ENCODE measurements at regions not wholly inside any gene's neighbourhood (a gene's known extent, or its start where the extent isn't known, plus 50 kb on each side); places are given as distances from the start of the nearest gene placed in this dataset.

DNA sequence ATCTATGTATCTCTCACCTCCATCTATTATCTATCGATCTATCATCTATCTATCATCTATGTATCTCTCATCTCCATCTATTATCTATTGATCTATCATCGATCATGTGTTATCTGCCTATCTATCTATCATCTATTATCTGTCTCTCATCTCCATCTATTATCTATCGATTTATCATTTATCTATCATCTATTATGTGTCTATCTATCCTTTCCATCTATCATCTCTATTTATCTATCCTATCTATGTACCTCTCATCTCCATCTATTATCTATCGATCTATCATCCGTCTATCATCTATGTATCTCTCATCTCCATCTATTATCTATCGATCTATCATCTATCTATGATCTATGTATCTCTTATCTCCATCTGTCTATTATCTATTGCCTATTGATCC, 188.1 kb downstream of the ASMT start:
- DNase-seq (ENCODE audit: low spot score) (no peak), ATAC-seq (no peak)
- no peak overlapping the region for H3K27ac Mint-ChIP-seq
- H3K4me3 Mint-ChIP-seq: no peak overlapping the region
- H3K27me3 Mint-ChIP-seq (ENCODE audit: low read depth): no peaks in the 10 kb centered on the region
- H3K36me3 Mint-ChIP-seq: no peaks in the 10 kb centered on the region
- H3K4me1 Mint-ChIP-seq: peaks cover 8% of the 10 kb centered on the region
- TF ChIP-seq, protein P1, sequence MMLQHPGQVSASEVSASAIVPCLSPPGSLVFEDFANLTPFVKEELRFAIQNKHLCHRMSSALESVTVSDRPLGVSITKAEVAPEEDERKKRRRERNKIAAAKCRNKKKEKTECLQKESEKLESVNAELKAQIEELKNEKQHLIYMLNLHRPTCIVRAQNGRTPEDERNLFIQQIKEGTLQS (CRISPR knock-in tag; conservative IDR thresholded peaks at IDR 0.05): no peak
- TF ChIP-seq MXD4 (CRISPR knock-in tag; IDR thresholded peaks at IDR 0.05; ENCODE audit: borderline replicate concordance) (no peak), NR3C1 (CRISPR knock-in tag; conservative IDR thresholded peaks at IDR 0.05; ENCODE audit: low read depth) (no peak), FOXP1 (CRISPR knock-in tag; IDR thresholded peaks at IDR 0.05; ENCODE audit: borderline replicate concordance) (no peak), JAZF1 (CRISPR knock-in tag; IDR thresholded peaks at IDR 0.05) (no peak), SOX15 (CRISPR knock-in tag; IDR thresholded peaks at IDR 0.05) (no peak), OVOL2 (CRISPR knock-in tag; IDR thresholded peaks at IDR 0.05; ENCODE audit: borderline replicate concordance) (no peak), ZNF396 (CRISPR knock-in tag; IDR thresholded peaks at IDR 0.05; ENCODE audit: borderline replicate concordance) (no peak), ESRRA (CRISPR knock-in tag; IDR thresholded peaks at IDR 0.05; ENCODE audit: borderline replicate concordance) (no peak)
- TF ChIP-seq, protein P2, sequence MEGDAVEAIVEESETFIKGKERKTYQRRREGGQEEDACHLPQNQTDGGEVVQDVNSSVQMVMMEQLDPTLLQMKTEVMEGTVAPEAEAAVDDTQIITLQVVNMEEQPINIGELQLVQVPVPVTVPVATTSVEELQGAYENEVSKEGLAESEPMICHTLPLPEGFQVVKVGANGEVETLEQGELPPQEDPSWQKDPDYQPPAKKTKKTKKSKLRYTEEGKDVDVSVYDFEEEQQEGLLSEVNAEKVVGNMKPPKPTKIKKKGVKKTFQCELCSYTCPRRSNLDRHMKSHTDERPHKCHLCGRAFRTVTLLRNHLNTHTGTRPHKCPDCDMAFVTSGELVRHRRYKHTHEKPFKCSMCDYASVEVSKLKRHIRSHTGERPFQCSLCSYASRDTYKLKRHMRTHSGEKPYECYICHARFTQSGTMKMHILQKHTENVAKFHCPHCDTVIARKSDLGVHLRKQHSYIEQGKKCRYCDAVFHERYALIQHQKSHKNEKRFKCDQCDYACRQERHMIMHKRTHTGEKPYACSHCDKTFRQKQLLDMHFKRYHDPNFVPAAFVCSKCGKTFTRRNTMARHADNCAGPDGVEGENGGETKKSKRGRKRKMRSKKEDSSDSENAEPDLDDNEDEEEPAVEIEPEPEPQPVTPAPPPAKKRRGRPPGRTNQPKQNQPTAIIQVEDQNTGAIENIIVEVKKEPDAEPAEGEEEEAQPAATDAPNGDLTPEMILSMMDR (IDR thresholded peaks at IDR 0.05): no peak
- TF ChIP-seq, protein P3, sequence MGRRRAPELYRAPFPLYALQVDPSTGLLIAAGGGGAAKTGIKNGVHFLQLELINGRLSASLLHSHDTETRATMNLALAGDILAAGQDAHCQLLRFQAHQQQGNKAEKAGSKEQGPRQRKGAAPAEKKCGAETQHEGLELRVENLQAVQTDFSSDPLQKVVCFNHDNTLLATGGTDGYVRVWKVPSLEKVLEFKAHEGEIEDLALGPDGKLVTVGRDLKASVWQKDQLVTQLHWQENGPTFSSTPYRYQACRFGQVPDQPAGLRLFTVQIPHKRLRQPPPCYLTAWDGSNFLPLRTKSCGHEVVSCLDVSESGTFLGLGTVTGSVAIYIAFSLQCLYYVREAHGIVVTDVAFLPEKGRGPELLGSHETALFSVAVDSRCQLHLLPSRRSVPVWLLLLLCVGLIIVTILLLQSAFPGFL (CRISPR knock-in tag; IDR thresholded peaks at IDR 0.05; ENCODE audit: borderline replicate concordance): no peak
- TF ChIP-seq, protein P4, sequence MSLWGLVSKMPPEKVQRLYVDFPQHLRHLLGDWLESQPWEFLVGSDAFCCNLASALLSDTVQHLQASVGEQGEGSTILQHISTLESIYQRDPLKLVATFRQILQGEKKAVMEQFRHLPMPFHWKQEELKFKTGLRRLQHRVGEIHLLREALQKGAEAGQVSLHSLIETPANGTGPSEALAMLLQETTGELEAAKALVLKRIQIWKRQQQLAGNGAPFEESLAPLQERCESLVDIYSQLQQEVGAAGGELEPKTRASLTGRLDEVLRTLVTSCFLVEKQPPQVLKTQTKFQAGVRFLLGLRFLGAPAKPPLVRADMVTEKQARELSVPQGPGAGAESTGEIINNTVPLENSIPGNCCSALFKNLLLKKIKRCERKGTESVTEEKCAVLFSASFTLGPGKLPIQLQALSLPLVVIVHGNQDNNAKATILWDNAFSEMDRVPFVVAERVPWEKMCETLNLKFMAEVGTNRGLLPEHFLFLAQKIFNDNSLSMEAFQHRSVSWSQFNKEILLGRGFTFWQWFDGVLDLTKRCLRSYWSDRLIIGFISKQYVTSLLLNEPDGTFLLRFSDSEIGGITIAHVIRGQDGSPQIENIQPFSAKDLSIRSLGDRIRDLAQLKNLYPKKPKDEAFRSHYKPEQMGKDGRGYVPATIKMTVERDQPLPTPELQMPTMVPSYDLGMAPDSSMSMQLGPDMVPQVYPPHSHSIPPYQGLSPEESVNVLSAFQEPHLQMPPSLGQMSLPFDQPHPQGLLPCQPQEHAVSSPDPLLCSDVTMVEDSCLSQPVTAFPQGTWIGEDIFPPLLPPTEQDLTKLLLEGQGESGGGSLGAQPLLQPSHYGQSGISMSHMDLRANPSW (CRISPR knock-in tag; conservative IDR thresholded peaks at IDR 0.05; ENCODE audit: low read depth): no peak
- TF ChIP-seq, protein P5, sequence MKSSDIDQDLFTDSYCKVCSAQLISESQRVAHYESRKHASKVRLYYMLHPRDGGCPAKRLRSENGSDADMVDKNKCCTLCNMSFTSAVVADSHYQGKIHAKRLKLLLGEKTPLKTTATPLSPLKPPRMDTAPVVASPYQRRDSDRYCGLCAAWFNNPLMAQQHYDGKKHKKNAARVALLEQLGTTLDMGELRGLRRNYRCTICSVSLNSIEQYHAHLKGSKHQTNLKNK (CRISPR knock-in tag; IDR thresholded peaks at IDR 0.05): no peak
- H3K9me3 Mint-ChIP-seq: no peaks in the 10 kb centered on the region
- CTCF ChIA-PET: no interaction called here
- POLR2A ChIA-PET: no interaction called here

DNA sequence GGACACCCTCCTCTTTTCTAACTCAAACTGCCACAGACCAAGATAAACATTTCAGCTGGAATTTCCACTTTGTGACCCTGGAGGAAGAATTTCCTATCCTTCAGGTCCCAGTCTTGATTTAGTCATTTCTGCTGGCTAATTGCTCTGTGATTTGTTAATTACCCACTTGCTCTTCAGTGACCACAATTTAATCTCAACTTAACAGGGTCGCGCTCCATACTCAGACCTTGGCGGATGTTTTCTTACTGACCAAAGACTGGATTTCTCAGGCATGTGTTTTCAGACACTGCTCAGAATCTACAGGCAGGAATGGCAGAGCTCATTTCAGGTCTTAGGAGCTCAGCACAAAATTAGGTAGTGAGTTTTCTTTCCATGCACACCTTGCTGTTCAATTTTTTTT, 188.9 kb downstream of the ASMT start:
- POLR2A ChIA-PET: no interaction called here

More for the DNA sequence above, 188.9 kb downstream of the ASMT start:
- no peaks in the 10 kb centered on the region for H3K27me3 Mint-ChIP-seq (ENCODE audit: low read depth)
- no peaks in the 10 kb centered on the region for H3K36me3 Mint-ChIP-seq
- ATAC-seq: no peak
- peaks cover 8% of the 10 kb centered on the region for H3K4me1 Mint-ChIP-seq
- no peak overlapping the region for H3K27ac Mint-ChIP-seq
- no peak for TF ChIP-seq GRHL2 (CRISPR knock-in tag; IDR thresholded peaks at IDR 0.05; ENCODE audit: insufficient replicate concordance, severe bottlenecking)
- TF ChIP-seq ZNF263 (CRISPR knock-in tag; IDR thresholded peaks at IDR 0.05; ENCODE audit: low read depth): no peak
- no peak for TF ChIP-seq ELF4 (CRISPR knock-in tag; IDR thresholded peaks at IDR 0.05; ENCODE audit: low read depth)
- TF ChIP-seq GABPB1 (CRISPR knock-in tag; IDR thresholded peaks at IDR 0.05): no peak
- TF ChIP-seq, protein P2 (IDR thresholded peaks at IDR 0.05): no peak
- no peak for TF ChIP-seq JAZF1 (CRISPR knock-in tag; IDR thresholded peaks at IDR 0.05)
- no peak for TF ChIP-seq CBFB (CRISPR knock-in tag; IDR thresholded peaks at IDR 0.05; ENCODE audit: low read depth)
- TF ChIP-seq, protein P6, sequence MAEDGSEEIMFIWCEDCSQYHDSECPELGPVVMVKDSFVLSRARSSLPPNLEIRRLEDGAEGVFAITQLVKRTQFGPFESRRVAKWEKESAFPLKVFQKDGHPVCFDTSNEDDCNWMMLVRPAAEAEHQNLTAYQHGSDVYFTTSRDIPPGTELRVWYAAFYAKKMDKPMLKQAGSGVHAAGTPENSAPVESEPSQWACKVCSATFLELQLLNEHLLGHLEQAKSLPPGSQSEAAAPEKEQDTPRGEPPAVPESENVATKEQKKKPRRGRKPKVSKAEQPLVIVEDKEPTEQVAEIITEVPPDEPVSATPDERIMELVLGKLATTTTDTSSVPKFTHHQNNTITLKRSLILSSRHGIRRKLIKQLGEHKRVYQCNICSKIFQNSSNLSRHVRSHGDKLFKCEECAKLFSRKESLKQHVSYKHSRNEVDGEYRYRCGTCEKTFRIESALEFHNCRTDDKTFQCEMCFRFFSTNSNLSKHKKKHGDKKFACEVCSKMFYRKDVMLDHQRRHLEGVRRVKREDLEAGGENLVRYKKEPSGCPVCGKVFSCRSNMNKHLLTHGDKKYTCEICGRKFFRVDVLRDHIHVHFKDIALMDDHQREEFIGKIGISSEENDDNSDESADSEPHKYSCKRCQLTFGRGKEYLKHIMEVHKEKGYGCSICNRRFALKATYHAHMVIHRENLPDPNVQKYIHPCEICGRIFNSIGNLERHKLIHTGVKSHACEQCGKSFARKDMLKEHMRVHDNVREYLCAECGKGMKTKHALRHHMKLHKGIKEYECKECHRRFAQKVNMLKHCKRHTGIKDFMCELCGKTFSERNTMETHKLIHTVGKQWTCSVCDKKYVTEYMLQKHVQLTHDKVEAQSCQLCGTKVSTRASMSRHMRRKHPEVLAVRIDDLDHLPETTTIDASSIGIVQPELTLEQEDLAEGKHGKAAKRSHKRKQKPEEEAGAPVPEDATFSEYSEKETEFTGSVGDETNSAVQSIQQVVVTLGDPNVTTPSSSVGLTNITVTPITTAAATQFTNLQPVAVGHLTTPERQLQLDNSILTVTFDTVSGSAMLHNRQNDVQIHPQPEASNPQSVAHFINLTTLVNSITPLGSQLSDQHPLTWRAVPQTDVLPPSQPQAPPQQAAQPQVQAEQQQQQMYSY (CRISPR knock-in tag; IDR thresholded peaks at IDR 0.05): no peak
- TF ChIP-seq SMAD4 (CRISPR knock-in tag; IDR thresholded peaks at IDR 0.05): no peak
- TF ChIP-seq, protein P7, sequence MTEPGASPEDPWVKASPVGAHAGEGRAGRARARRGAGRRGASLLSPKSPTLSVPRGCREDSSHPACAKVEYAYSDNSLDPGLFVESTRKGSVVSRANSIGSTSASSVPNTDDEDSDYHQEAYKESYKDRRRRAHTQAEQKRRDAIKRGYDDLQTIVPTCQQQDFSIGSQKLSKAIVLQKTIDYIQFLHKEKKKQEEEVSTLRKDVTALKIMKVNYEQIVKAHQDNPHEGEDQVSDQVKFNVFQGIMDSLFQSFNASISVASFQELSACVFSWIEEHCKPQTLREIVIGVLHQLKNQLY (CRISPR knock-in tag; IDR thresholded peaks at IDR 0.05): no peak
- TF ChIP-seq FOXK1 (CRISPR knock-in tag; IDR thresholded peaks at IDR 0.05): no peak
- DNase-seq (ENCODE audit: low spot score): no peak
- CTCF ChIA-PET: no interaction called here
- no peak overlapping the region for H3K4me3 Mint-ChIP-seq
- no peaks in the 10 kb centered on the region for H3K9me3 Mint-ChIP-seq
